ENCODE measurements at regions not wholly inside any gene's neighbourhood (a gene's known extent, or its start where the extent isn't known, plus 50 kb on each side); places are given as distances from the start of the nearest gene placed in this dataset.
A peak's percentile ranks its signal among the peaks of the same experiment; 100 is the strongest.

- H3K9me2 ChIP-seq (ENCODE audit: insufficient read depth, low read length): no peaks in the 10 kb centered on the region
- intact Hi-C loops (cut with micrococcal nuclease; ENCODE audit: unreplicated experiment): no loop called here
- H3K4me1 ChIP-seq (ENCODE audit: insufficient read depth, low read length, poor library complexity, severe bottlenecking): no peaks in the 10 kb centered on the region
- H3K79me2 ChIP-seq (ENCODE audit: insufficient read depth, low read depth, low read length): no peaks in the 10 kb centered on the region
- CTCF ChIA-PET (ENCODE audit: unreplicated experiment): no interaction called here
- H3K36me3 ChIP-seq (ENCODE audit: insufficient read depth, low read length): no peaks in the 10 kb centered on the region
- POLR2A ChIA-PET: interaction anchor here (1.2 kb wide), 1 partner anchor 9 kb away, joined by 3 read pairs; no protein-coding TSS in a partner anchor
- no peak overlapping the region for H3K27ac ChIP-seq (ENCODE audit: low read depth, low read length, poor library complexity, severe bottlenecking)
- BruUV-seq (replicated peaks): no TSS peak
- no peak for TF ChIP-seq CTCF (conservative IDR thresholded peaks at IDR 0.05; ENCODE audit: low read length)
- no peak for TF ChIP-seq EZH2phosphoT487 (IDR thresholded peaks at IDR 0.05; ENCODE audit: borderline replicate concordance, low read depth, low read length)
- no peak for DNase-seq (ENCODE audit: low spot score)
- peak overlapping the region; percentile 43 for H3K4me2 ChIP-seq (ENCODE audit: low read length)
- H4K20me1 ChIP-seq (ENCODE audit: insufficient read depth, low read length): no peaks in the 10 kb centered on the region
- H2AFZ ChIP-seq (ENCODE audit: low read length): no peak overlapping the region
- H3K9me3 ChIP-seq (ENCODE audit: low read length): no peaks in the 10 kb centered on the region
- H3K4me3 ChIP-seq (ENCODE audit: low read depth, low read length, poor library complexity, severe bottlenecking): peak overlapping the region; percentile 35
These were observed 49.9 kb upstream of the WNT7B start for GRCh38 chr22:46026899-46027210.

- Histone ChIP-seq H3K4me3 (ENCODE audit: low read depth, low read length, poor library complexity, severe bottlenecking) (peak overlapping the region; percentile 35), H4K20me1 (ENCODE audit: insufficient read depth, low read length) (no peaks in the 10 kb centered on the region), H3K9me2 (ENCODE audit: insufficient read depth, low read length) (no peaks in the 10 kb centered on the region), H3K4me1 (ENCODE audit: insufficient read depth, low read length, poor library complexity, severe bottlenecking) (no peaks in the 10 kb centered on the region), H3K79me2 (ENCODE audit: insufficient read depth, low read depth, low read length) (no peaks in the 10 kb centered on the region), H3K36me3 (ENCODE audit: insufficient read depth, low read length) (no peaks in the 10 kb centered on the region), H3K9me3 (ENCODE audit: low read length) (no peaks in the 10 kb centered on the region), H3K27ac (ENCODE audit: low read depth, low read length, poor library complexity, severe bottlenecking) (no peak overlapping the region), H3K4me2 (ENCODE audit: low read length) (peak overlapping the region; percentile 43), H2AFZ (ENCODE audit: low read length) (no peak overlapping the region)
- no peak for TF ChIP-seq CTCF (conservative IDR thresholded peaks at IDR 0.05; ENCODE audit: low read length)
- TF ChIP-seq EZH2phosphoT487 (IDR thresholded peaks at IDR 0.05; ENCODE audit: borderline replicate concordance, low read depth, low read length): no peak
- BruUV-seq (replicated peaks): no TSS peak
- DNase-seq (ENCODE audit: low spot score): peak; percentile 22
- ChIA-PET CTCF (ENCODE audit: unreplicated experiment) (no interaction called here), POLR2A (interaction anchor here (0.6 to 1.1 kb wide), 3 partner anchors 10 to 171 kb away, joined by 4 to 5 read pairs (median 5); no protein-coding TSS in a partner anchor)
- intact Hi-C loops (cut with micrococcal nuclease; ENCODE audit: unreplicated experiment): no loop called here
These were observed 50.5 kb upstream of the WNT7B start for GRCh38 chr22:46027211-46028105.

All from OCI-LY7 (cell line).